Tibial nerve (tissue), 4 donors: ENCODE measurements at regions not wholly inside any gene's neighbourhood (a gene's known extent, or its start where the extent isn't known, plus 50 kb on each side); places are given as distances from the start of the nearest gene placed in this dataset.

Source experiments
- DNase-seq, 2 donors: peaks; one replicate each; pipeline ENCODE4 v3.0.0-alpha.2; 2019; ENCODE audit warnings: low spot score in 2 of 2
- H3K27ac ChIP-seq, 4 donors: fragments of 200-600 bp; sonication (generic) in 3 of 4; one replicate each; pipeline ENCODE4 v1.5.1; 2017 to 2019; ENCODE audit warnings: mild to moderate bottlenecking in 1 of 4
- H3K27me3 ChIP-seq, 2 donors: fragments of 200-600 bp; sonication (generic) in 1 of 2; one replicate each; pipeline versions ENCODE4 v1.5.1 to v1.6.0; 2017 to 2019
- H3K36me3 ChIP-seq, 3 donors: fragments of 200-600 bp; sonication (generic); one replicate each; pipeline ENCODE4 v1.5.1; 2018 to 2019
- H3K4me1 ChIP-seq, 4 donors: fragments of 200-600 bp; sonication (generic) in 3 of 4; one replicate each; pipeline ENCODE4 v1.5.1; 2017 to 2019
- H3K4me3 ChIP-seq, 4 donors: fragments of 200-600 bp; sonication (generic) in 3 of 4; one replicate each; pipeline ENCODE4 v1.5.1; 2017 to 2019; ENCODE audit warnings: mild to moderate bottlenecking in 1 of 4, moderate library complexity in 1 of 4
- H3K9me3 ChIP-seq, 4 donors: fragments of 200-600 bp; sonication (generic) in 3 of 4; one replicate each; pipeline ENCODE4 v1.5.1; 2017 to 2019
- CTCF ChIP-seq, 5 experiments: fragments of 200-600 bp in 3 of 5; fragments of 450-650 bp in 2 of 5; sonication (generic) in 3 of 5; IDR thresholded peaks; one replicate each; pipeline ENCODE4 v1.5.1; 2016 to 2019; ENCODE audit warnings: antibody characterized with exemption in 5 of 5, mild to moderate bottlenecking in 3 of 5, moderate library complexity in 2 of 5
- EP300 ChIP-seq, 2 donors: sonication (generic); formaldehyde crosslinking; IDR thresholded peaks; one replicate each; pipeline ENCODE4 v1.6.1; 2017; ENCODE audit warnings: antibody characterized with exemption in 2 of 2, mild to moderate bottlenecking in 1 of 2
- POLR2A ChIP-seq, 2 donors: fragments of 450-650 bp; IDR thresholded peaks; one replicate each; pipeline ENCODE4 v1.6.1; 2017; ENCODE audit warnings: antibody characterized with exemption in 2 of 2, mild to moderate bottlenecking in 2 of 2, moderate library complexity in 2 of 2
- WGBS, 2 donors: methylation state at CpG; one replicate each; pipeline ENCODE4 v1.1.5; 2018; 5-methylcytosine and 5-hydroxymethylcytosine counted together

GRCh38 chr2:60104514-60105505, 448.6 kb downstream of the BCL11A start:
- Histone ChIP-seq H3K4me3 (no peak overlapping the region), H3K27ac (no peak overlapping the region), H3K9me3 (no peaks in the 10 kb centered on the region), H3K27me3 (no peaks in the 10 kb centered on the region), H3K4me1 (no peaks in the 10 kb centered on the region), H3K36me3 (no peaks in the 10 kb centered on the region)
- no peak for DNase-seq
- 75 to 86% methylated on average over 10 of the region's 10 CpGs for whole genome bisulfite sequencing, 2 donors
- TF ChIP-seq POLR2A (IDR thresholded peaks at IDR 0.05) = no peak
- no peak for TF ChIP-seq EP300 (IDR thresholded peaks at IDR 0.05)
- no peak for TF ChIP-seq CTCF (IDR thresholded peaks at IDR 0.05)

- DNase-seq = no peak
- H3K9me3 ChIP-seq = no peaks in the 10 kb centered on the region
Measured at GRCh38 chr2:60100034-60100433, 453.4 kb downstream of the BCL11A start.

GRCh38 chr2:60098996-60099395, 454.5 kb downstream of the BCL11A start:
- H3K36me3 ChIP-seq = no peaks in the 10 kb centered on the region
- no peaks in the 10 kb centered on the region for H3K4me1 ChIP-seq
- H3K4me3 ChIP-seq = no peak overlapping the region
- H3K9me3 ChIP-seq = no peaks in the 10 kb centered on the region
- 62 to 63% methylated on average over 3 of the region's 3 CpGs for WGBS, 2 donors
- H3K27me3 ChIP-seq = no peaks in the 10 kb centered on the region
- H3K27ac ChIP-seq = no peak overlapping the region
- TF ChIP-seq EP300 (IDR thresholded peaks at IDR 0.05) (no peak), POLR2A (IDR thresholded peaks at IDR 0.05) (no peak), CTCF (IDR thresholded peaks at IDR 0.05) (no peak)
- DNase-seq = no peak

More at GRCh38 chr2:60100034-60100433, 453.4 kb downstream of the BCL11A start:
- no peak overlapping the region for H3K4me3 ChIP-seq
- no peaks in the 10 kb centered on the region for H3K27me3 ChIP-seq
- no peaks in the 10 kb centered on the region for H3K36me3 ChIP-seq
- WGBS, 2 donors = 75 to 81% methylated on average over 11 of the region's 11 CpGs
- H3K4me1 ChIP-seq = no peaks in the 10 kb centered on the region
- no peak overlapping the region for H3K27ac ChIP-seq
- TF ChIP-seq EP300 (IDR thresholded peaks at IDR 0.05) (no peak), POLR2A (IDR thresholded peaks at IDR 0.05) (no peak), CTCF (IDR thresholded peaks at IDR 0.05) (no peak)

GRCh38 chr2:60097298-60097697, 456.2 kb downstream of the BCL11A start:
- 91 to 92% methylated on average over 11 of the region's 11 CpGs for WGBS, 2 donors

More at GRCh38 chr2:60097298-60097697, 456.2 kb downstream of the BCL11A start:
- no peaks in the 10 kb centered on the region for H3K36me3 ChIP-seq
- H3K27me3 ChIP-seq = no peaks in the 10 kb centered on the region
- DNase-seq = no peak
- no peak overlapping the region for H3K4me3 ChIP-seq
- no peak overlapping the region for H3K27ac ChIP-seq
- no peak for TF ChIP-seq EP300 (IDR thresholded peaks at IDR 0.05)
- TF ChIP-seq POLR2A (IDR thresholded peaks at IDR 0.05) = no peak
- TF ChIP-seq CTCF (IDR thresholded peaks at IDR 0.05) = no peak
- H3K4me1 ChIP-seq = no peaks in the 10 kb centered on the region
- H3K9me3 ChIP-seq = no peaks in the 10 kb centered on the region
